Cardiac muscle cell (in vitro differentiated cells and primary cell): ENCODE measurements at regions not wholly inside any gene's neighbourhood (a gene's known extent, or its start where the extent isn't known, plus 50 kb on each side); places are given as distances from the start of the nearest gene placed in this dataset.

Experiments used
- DNase-seq, 2 donors: peaks; one replicate each; pipeline versions ENCODE4 v3.0.0 to v3.0.0-alpha.2; 2010 to 2017; ENCODE audit warnings: low read depth in 1 of 2, low spot score in 1 of 2
- H3K27ac ChIP-seq: fragments of 200-600 bp; sonication (generic); 2 replicates; pipeline ENCODE4 v1.5.1; 2016
- H3K27me3 ChIP-seq: fragments of 200-600 bp; sonication (generic); 2 replicates; pipeline ENCODE4 v1.6.0; 2016; ENCODE audit warnings: control low read depth
- H3K36me3 ChIP-seq: fragments of 200-600 bp; sonication (generic); 2 replicates; pipeline ENCODE4 v1.5.1; 2016; ENCODE audit warnings: control low read depth
- H3K4me1 ChIP-seq: fragments of 200-600 bp; sonication (generic); 2 replicates; pipeline ENCODE4 v1.8.1; 2017; ENCODE audit warnings: low read depth, mild to moderate bottlenecking, mixed run types
- H3K4me3 ChIP-seq: fragments of 200-600 bp; sonication (generic); 2 replicates; pipeline ENCODE4 v1.5.1; 2016; ENCODE audit warnings: mild to moderate bottlenecking
- H3K9me3 ChIP-seq: fragments of 200-600 bp; sonication (generic); 2 replicates; pipeline ENCODE4 v1.5.1; 2017; ENCODE audit warnings: low read depth, mild to moderate bottlenecking, control low read depth
- CTCF ChIP-seq: IDR thresholded peaks from 2 replicates; pipeline ENCODE4 v1.5.1; 2012; ENCODE audit warnings: low read depth, mild to moderate bottlenecking, low read length

- H3K4me1 ChIP-seq, result peaks cover 5% of the 10 kb centered on the region
- H3K9me3 ChIP-seq, result no peaks in the 10 kb centered on the region
- H3K4me3 ChIP-seq, result no peak overlapping the region
- no peak overlapping the region for H3K27ac ChIP-seq
- TF ChIP-seq CTCF, result no peak
- DNase-seq, result no peak
- no peaks in the 10 kb centered on the region for H3K27me3 ChIP-seq
- H3K36me3 ChIP-seq, result no peaks in the 10 kb centered on the region
These were observed 78.1 kb upstream of the CCDC190 start for GRCh38 chr1:162939035-162939434.

GRCh38 chr1:162937716-162938395, 76.9 kb upstream of the CCDC190 start:
- H3K27ac ChIP-seq, result no peak overlapping the region
- no peak overlapping the region for H3K4me3 ChIP-seq
- TF ChIP-seq CTCF, result no peak
- no peaks in the 10 kb centered on the region for H3K36me3 ChIP-seq
- H3K4me1 ChIP-seq, result peaks cover 2% of the 10 kb centered on the region
- H3K9me3 ChIP-seq, result no peaks in the 10 kb centered on the region
- H3K27me3 ChIP-seq, result no peaks in the 10 kb centered on the region
- DNase-seq, result no peak

GRCh38 chr1:162930976-162931560, 70.1 kb upstream of the CCDC190 start:
- Histone ChIP-seq H3K27me3 (no peaks in the 10 kb centered on the region), H3K27ac (no peak overlapping the region), H3K36me3 (no peaks in the 10 kb centered on the region), H3K4me1 (peaks cover 11% of the 10 kb centered on the region), H3K4me3 (no peak overlapping the region), H3K9me3 (no peaks in the 10 kb centered on the region)
- no peak for DNase-seq
- no peak for TF ChIP-seq CTCF

- H3K4me3 ChIP-seq, result no peak overlapping the region
- no peaks in the 10 kb centered on the region for H3K9me3 ChIP-seq
- no peak for DNase-seq
- H3K27ac ChIP-seq, result no peak overlapping the region
- TF ChIP-seq CTCF, result no peak
- H3K27me3 ChIP-seq, result no peaks in the 10 kb centered on the region
- no peaks in the 10 kb centered on the region for H3K36me3 ChIP-seq
- H3K4me1 ChIP-seq, result peaks cover 11% of the 10 kb centered on the region
These were observed 69.6 kb upstream of the CCDC190 start for GRCh38 chr1:162930532-162930931.

GRCh38 chr1:162929177-162929576, 68.2 kb upstream of the CCDC190 start:
- H3K36me3 ChIP-seq, result no peaks in the 10 kb centered on the region
- no peaks in the 10 kb centered on the region for H3K27me3 ChIP-seq
- H3K4me3 ChIP-seq, result no peak overlapping the region
- peaks cover 11% of the 10 kb centered on the region for H3K4me1 ChIP-seq
- no peak overlapping the region for H3K27ac ChIP-seq
- no peak for DNase-seq
- H3K9me3 ChIP-seq, result no peaks in the 10 kb centered on the region
- no peak for TF ChIP-seq CTCF
